Upper lobe of left lung (tissue), 4 donors: ENCODE measurements at regions not wholly inside any gene's neighbourhood (a gene's known extent, or its start where the extent isn't known, plus 50 kb on each side); places are given as distances from the start of the nearest gene placed in this dataset.

ENCODE experiments used
- CTCF ChIP-seq, 6 experiments: fragments of 450-650 bp in 4 of 6; fragments of 200-600 bp in 2 of 6; sonication (generic) in 2 of 6; IDR thresholded peaks; one replicate each; pipeline ENCODE4 v1.5.1; 2016 to 2019; ENCODE audit warnings: antibody characterized with exemption in 6 of 6
- EP300 ChIP-seq, 4 donors: sonication (generic); formaldehyde crosslinking; IDR thresholded peaks; one replicate each; pipeline ENCODE4 v1.5.1; 2017; ENCODE audit warnings: antibody characterized with exemption in 4 of 4, control low read depth in 2 of 4
- POLR2A ChIP-seq, 4 donors: fragments of 450-650 bp; IDR thresholded peaks; one replicate each; pipeline ENCODE4 v1.5.1; 2016 to 2017; ENCODE audit warnings: antibody characterized with exemption in 4 of 4, mild to moderate bottlenecking in 2 of 4
- POLR2AphosphoS5 ChIP-seq, 2 donors: sonication (generic); formaldehyde crosslinking; IDR thresholded peaks; one replicate each; pipeline ENCODE4 v1.5.1; 2017; ENCODE audit warnings: antibody characterized with exemption in 2 of 2

DNA sequence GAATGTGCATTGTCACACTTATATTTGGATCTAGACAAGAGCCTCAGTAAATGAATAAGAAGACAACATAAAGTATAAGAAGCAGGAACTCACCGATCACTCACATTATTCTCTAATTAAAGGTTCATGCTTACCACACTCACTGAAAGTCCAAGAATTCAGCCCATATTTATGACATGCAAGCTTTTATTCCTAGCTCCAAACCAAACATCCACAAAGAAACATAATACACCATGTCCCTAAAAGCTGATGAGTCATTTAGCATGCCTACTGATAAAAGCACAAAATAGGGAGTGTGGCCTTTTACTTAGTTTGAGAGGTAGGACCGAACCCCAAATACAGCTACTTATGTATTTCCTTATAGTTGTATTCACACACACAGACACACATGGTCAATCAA, 1094.6 kb upstream of the CDH2 start:
- no peak for TF ChIP-seq POLR2A (IDR thresholded peaks at IDR 0.05)
- no peak for TF ChIP-seq CTCF (IDR thresholded peaks at IDR 0.05)
- TF ChIP-seq EP300 (IDR thresholded peaks at IDR 0.05) = no peak
- no peak for TF ChIP-seq POLR2AphosphoS5 (IDR thresholded peaks at IDR 0.05)
